ENCODE measurements at regions not wholly inside any gene's neighbourhood (a gene's known extent, or its start where the extent isn't known, plus 50 kb on each side); places are given as distances from the start of the nearest gene placed in this dataset.

DNA sequence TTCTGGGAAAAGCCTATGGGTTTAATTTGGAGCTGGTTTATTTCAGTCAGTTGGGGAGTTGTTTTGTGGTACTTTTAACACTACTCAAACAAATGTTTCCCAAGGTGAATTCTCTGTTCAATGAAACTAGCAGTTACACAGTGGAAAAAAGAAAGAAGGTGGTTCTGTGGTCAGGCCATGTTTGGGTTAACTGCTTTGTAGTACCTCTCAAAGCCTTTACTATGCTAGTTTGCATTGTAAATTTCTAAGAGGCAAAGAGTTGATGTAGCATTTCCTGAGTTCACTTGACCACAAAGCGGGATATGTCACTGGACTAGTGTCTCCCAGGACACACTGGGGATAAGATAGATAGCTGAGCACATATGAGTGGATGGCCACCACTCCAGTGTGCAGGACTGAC is 145.4 kb downstream of the KIF20B start:
- Histone ChIP-seq H3K27me3 (ENCODE audit: control insufficient read depth in 2 of 2, insufficient read depth in 1 of 2, low read length in 1 of 2) (no peaks in the 10 kb centered on the region), H3K36me3 (ENCODE audit: control insufficient read depth in 2 of 2, insufficient read depth in 2 of 2, low read length in 1 of 2) (no peaks in the 10 kb centered on the region), H3K27ac (ENCODE audit: low read depth in 1 of 2, low read length in 1 of 2) (no peak overlapping the region), H3K4me3 (ENCODE audit: low read length in 2 of 2) (no peak overlapping the region), H3K9me3 (ENCODE audit: control insufficient read depth in 2 of 2, insufficient read depth in 1 of 2, low read length in 1 of 2) (no peaks in the 10 kb centered on the region), H3K4me1 (ENCODE audit: control insufficient read depth in 2 of 2, insufficient read depth in 2 of 2, low read length in 2 of 2) (peaks cover 0 to 5% of the 10 kb centered on the region in 2 donors)
- WGBS = 98% methylated on average over 1 of the region's 1 CpG
- DNase-seq (ENCODE audit: low read depth in 6 of 9, low spot score in 9 of 9) = peak in 1 of 9 donors; percentile 25

DNA sequence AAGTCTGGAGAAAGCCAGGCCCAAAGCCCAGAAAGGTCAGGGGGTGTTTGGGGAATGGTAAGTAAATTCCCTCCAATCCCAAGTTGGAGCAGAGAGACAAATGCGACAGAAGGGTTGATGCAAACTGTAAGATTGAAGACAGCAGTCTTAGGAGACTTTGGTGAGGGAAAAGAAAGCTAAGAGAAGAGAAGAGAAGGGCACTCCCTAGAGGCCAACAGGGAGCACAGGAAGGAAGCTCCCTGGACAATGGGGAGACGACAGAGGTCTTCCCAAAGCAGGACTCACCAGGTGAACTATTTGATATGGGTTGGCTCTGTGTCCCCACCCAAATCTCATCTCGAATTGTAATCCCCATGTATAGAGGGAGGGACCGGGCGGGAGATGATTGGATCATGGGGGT is 151.5 kb downstream of the KIF20B start:
- Histone ChIP-seq H3K4me1 (ENCODE audit: control insufficient read depth in 2 of 2, insufficient read depth in 2 of 2, low read length in 2 of 2) (no peaks in the 10 kb centered on the region), H3K27ac (ENCODE audit: low read depth in 1 of 2, low read length in 1 of 2) (no peak overlapping the region), H3K36me3 (ENCODE audit: control insufficient read depth in 2 of 2, insufficient read depth in 2 of 2, low read length in 1 of 2) (no peaks in the 10 kb centered on the region), H3K4me3 (ENCODE audit: low read length in 2 of 2) (no peak overlapping the region), H3K27me3 (ENCODE audit: control insufficient read depth in 2 of 2, insufficient read depth in 1 of 2, low read length in 1 of 2) (no peaks in the 10 kb centered on the region), H3K9me3 (ENCODE audit: control insufficient read depth in 2 of 2, insufficient read depth in 1 of 2, low read length in 1 of 2) (no peaks in the 10 kb centered on the region)
- no peak for DNase-seq (ENCODE audit: low read depth in 6 of 9, low spot score in 9 of 9)
- WGBS = 96% methylated on average over 5 of the region's 5 CpGs

DNA sequence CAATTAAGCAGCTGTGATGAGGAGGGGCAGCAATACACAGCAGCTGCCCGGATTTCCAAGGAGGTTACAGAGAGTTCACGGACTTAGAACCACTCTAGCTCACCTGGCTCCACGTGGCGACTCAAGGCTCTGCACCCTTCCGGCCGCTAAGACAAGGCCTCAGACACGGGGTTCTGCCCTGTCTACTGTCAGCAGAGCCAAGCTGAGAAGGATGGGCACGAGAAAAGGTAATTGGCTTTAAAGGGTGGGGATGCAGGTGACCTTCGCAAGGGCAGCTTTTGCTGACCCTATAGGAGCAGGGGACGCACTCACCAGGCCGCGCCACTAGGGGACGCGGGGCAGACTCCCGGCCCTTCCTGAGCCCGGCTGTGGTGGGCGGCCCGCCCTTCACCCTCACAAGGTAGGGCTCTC is 152.4 kb downstream of the KIF20B start:
- no peaks in the 10 kb centered on the region for H3K27me3 ChIP-seq (ENCODE audit: control insufficient read depth in 2 of 2, insufficient read depth in 1 of 2, low read length in 1 of 2)
- no peaks in the 10 kb centered on the region for H3K4me1 ChIP-seq (ENCODE audit: control insufficient read depth in 2 of 2, insufficient read depth in 2 of 2, low read length in 2 of 2)
- no peaks in the 10 kb centered on the region for H3K36me3 ChIP-seq (ENCODE audit: control insufficient read depth in 2 of 2, insufficient read depth in 2 of 2, low read length in 1 of 2)
- no peak overlapping the region for H3K4me3 ChIP-seq (ENCODE audit: low read length in 2 of 2)
- DNase-seq (ENCODE audit: low read depth in 6 of 9, low spot score in 9 of 9) = no peak
- no peaks in the 10 kb centered on the region for H3K9me3 ChIP-seq (ENCODE audit: control insufficient read depth in 2 of 2, insufficient read depth in 1 of 2, low read length in 1 of 2)
- 94% methylated on average over 18 of the region's 18 CpGs for WGBS
- H3K27ac ChIP-seq (ENCODE audit: low read depth in 1 of 2, low read length in 1 of 2) = no peak overlapping the region

DNA sequence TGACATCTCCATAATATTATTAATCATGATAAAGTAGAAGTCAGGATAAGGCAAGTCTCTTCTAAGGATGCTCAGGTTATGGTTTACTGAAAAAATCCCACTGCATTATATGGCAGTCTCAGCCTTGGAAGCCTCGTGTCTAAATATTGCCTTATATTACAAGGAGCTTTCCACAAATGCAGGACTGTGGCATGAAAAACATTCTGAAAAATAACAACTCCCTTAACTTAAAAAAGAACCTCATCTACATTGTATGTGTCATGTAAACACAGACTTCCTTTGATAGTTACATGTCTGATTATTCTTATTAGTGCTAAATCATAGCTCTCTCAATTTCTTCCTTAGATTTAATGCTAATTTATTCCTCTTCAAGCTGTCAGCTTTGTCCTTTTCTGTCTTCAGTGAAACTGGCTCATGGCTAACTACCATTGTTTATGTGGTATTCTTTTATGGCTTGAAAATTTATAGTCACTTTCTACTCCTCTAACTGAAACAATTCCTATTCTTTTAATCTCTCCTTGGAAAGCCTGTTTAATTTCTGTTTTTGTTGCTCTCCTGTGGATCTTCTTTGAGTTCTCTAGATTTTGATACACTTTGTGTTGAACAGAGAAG is 156.1 kb downstream of the KIF20B start:
- H3K9me3 ChIP-seq (ENCODE audit: control insufficient read depth in 2 of 2, insufficient read depth in 1 of 2, low read length in 1 of 2) = no peaks in the 10 kb centered on the region
- 93% methylated on average over 1 of the region's 1 CpG for WGBS
- no peak overlapping the region for H3K27ac ChIP-seq (ENCODE audit: low read depth in 1 of 2, low read length in 1 of 2)
- no peaks in the 10 kb centered on the region for H3K36me3 ChIP-seq (ENCODE audit: control insufficient read depth in 2 of 2, insufficient read depth in 2 of 2, low read length in 1 of 2)
- H3K4me1 ChIP-seq (ENCODE audit: control insufficient read depth in 2 of 2, insufficient read depth in 2 of 2, low read length in 2 of 2) = peaks cover 0 to 3% of the 10 kb centered on the region in 2 donors
- no peak overlapping the region for H3K4me3 ChIP-seq (ENCODE audit: low read length in 2 of 2)
- no peaks in the 10 kb centered on the region for H3K27me3 ChIP-seq (ENCODE audit: control insufficient read depth in 2 of 2, insufficient read depth in 1 of 2, low read length in 1 of 2)
- DNase-seq (ENCODE audit: low read depth in 6 of 9, low spot score in 9 of 9) = no peak

DNA sequence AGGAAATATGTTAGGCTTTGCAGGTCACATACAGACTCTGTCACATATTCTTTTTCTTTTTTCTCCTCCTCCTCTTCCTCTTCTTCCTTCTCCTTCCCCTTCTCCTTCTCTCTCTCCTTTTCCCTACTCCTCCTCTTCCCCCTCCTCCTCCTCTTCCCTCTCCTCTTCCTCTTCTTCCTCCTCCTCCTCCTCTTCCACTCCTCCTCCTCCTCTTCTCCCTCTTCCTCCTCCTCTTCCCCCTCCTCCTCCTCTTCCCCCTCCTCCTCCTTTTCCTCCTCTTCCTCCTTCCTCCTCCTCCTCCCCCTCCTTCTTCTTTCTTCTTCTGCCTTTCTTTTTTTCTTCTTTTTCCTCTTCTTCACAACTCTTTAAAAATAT is 159.8 kb downstream of the KIF20B start:
- no peaks in the 10 kb centered on the region for H3K36me3 ChIP-seq (ENCODE audit: control insufficient read depth in 2 of 2, insufficient read depth in 2 of 2, low read length in 1 of 2)
- peak overlapping the region in 1 of 2 donors; percentile 86 for H3K27ac ChIP-seq (ENCODE audit: low read depth in 1 of 2, low read length in 1 of 2)
- H3K27me3 ChIP-seq (ENCODE audit: control insufficient read depth in 2 of 2, insufficient read depth in 1 of 2, low read length in 1 of 2) = no peaks in the 10 kb centered on the region
- H3K4me3 ChIP-seq (ENCODE audit: low read length in 2 of 2) = peak overlapping the region in 1 of 2 donors; percentile 24
- DNase-seq (ENCODE audit: low read depth in 6 of 9, low spot score in 9 of 9) = no peak
- no peaks in the 10 kb centered on the region for H3K9me3 ChIP-seq (ENCODE audit: control insufficient read depth in 2 of 2, insufficient read depth in 1 of 2, low read length in 1 of 2)
- H3K4me1 ChIP-seq (ENCODE audit: control insufficient read depth in 2 of 2, insufficient read depth in 2 of 2, low read length in 2 of 2) = peaks cover 0 to 3% of the 10 kb centered on the region in 2 donors

DNA sequence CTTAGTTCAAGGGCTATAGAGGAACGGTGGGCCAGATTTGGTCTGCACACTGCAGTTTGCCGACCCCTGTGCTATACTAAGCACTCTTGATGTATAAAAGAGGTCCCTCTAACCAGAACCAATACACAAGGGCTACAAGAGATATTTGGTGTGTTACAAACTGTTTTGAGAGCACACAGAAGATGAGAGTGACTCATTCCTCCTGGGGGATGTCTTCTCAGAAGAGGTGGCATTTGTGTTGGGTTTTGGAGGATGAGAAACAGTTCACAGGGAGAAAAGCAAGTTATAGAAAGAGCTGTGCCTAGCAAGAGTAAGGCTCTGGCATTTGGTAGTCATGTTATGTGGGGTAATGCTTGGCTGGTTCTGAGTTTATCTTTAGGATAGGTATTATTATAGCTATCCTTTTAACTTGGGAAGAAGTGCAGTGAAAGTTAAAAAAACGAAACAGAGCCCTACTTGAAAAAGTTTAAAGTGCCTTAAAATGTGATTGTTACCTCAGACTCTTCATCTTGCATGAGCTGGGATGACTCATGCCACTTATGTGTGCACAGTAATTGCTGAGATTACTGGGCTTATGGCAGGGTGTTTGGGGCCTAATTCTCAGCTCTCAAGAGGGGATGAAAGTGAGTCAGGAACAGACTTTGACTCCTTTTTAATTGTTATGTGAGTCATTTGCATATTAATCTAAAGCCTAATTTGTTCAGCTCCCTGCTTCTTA is 160.4 kb downstream of the KIF20B start:
- H3K4me3 ChIP-seq (ENCODE audit: low read length in 2 of 2) = no peak overlapping the region
- no peaks in the 10 kb centered on the region for H3K9me3 ChIP-seq (ENCODE audit: control insufficient read depth in 2 of 2, insufficient read depth in 1 of 2, low read length in 1 of 2)
- H3K4me1 ChIP-seq (ENCODE audit: control insufficient read depth in 2 of 2, insufficient read depth in 2 of 2, low read length in 2 of 2) = peaks cover 0 to 3% of the 10 kb centered on the region in 2 donors
- 91% methylated on average over 3 of the region's 3 CpGs for WGBS
- H3K27ac ChIP-seq (ENCODE audit: low read depth in 1 of 2, low read length in 1 of 2) = no peak overlapping the region
- peak in 1 of 9 donors; percentile 13 for DNase-seq (ENCODE audit: low read depth in 6 of 9, low spot score in 9 of 9)
- H3K27me3 ChIP-seq (ENCODE audit: control insufficient read depth in 2 of 2, insufficient read depth in 1 of 2, low read length in 1 of 2) = no peaks in the 10 kb centered on the region
- no peaks in the 10 kb centered on the region for H3K36me3 ChIP-seq (ENCODE audit: control insufficient read depth in 2 of 2, insufficient read depth in 2 of 2, low read length in 1 of 2)

DNA sequence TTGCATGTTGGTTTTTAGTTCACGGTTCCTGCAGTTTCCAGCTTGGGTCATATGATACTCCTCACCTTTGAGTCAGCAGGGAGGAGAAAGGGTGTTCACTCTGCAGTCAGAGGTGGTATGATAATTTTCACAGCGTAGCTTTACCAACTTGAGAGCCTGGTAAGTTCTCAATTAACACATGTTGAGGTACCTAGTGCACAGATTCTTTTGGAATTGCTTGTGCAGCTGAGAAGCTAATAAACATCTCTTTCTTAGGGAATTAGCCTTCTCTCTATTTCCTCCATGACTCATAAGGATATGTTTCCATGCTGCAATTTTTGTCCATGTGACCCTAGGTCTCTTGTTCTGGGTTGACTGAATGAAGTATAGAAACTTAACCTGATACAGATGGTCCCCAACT is 166.6 kb downstream of the KIF20B start:
- Histone ChIP-seq H3K27ac (ENCODE audit: low read depth in 1 of 2, low read length in 1 of 2) (no peak overlapping the region), H3K9me3 (ENCODE audit: control insufficient read depth in 2 of 2, insufficient read depth in 1 of 2, low read length in 1 of 2) (no peaks in the 10 kb centered on the region), H3K4me3 (ENCODE audit: low read length in 2 of 2) (no peak overlapping the region), H3K4me1 (ENCODE audit: control insufficient read depth in 2 of 2, insufficient read depth in 2 of 2, low read length in 2 of 2) (no peaks in the 10 kb centered on the region), H3K27me3 (ENCODE audit: control insufficient read depth in 2 of 2, insufficient read depth in 1 of 2, low read length in 1 of 2) (no peaks in the 10 kb centered on the region), H3K36me3 (ENCODE audit: control insufficient read depth in 2 of 2, insufficient read depth in 2 of 2, low read length in 1 of 2) (no peaks in the 10 kb centered on the region)
- DNase-seq (ENCODE audit: low read depth in 6 of 9, low spot score in 9 of 9) = no peak
- 94% methylated on average over 2 of the region's 2 CpGs for WGBS

DNA sequence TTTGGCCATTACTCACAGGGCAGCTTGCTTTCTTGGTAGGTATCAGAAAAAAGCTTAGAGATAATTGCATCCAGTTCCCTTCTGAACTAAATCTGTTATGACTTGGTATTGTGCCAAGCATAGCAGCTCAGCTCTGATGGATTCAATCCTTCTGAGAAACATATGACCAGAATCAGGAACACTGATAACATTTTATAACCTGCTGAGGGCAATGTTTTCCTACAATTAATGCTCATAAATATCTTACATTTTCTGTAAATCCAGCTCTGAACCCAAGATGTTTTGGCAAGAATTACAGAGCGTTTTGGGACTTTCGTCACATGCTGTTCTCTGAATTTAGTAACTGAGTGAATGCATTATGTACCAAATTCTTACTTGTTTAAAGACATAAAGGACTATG is 167.8 kb downstream of the KIF20B start:
- Histone ChIP-seq H3K9me3 (ENCODE audit: control insufficient read depth in 2 of 2, insufficient read depth in 1 of 2, low read length in 1 of 2) (no peaks in the 10 kb centered on the region), H3K27me3 (ENCODE audit: control insufficient read depth in 2 of 2, insufficient read depth in 1 of 2, low read length in 1 of 2) (no peaks in the 10 kb centered on the region), H3K4me1 (ENCODE audit: control insufficient read depth in 2 of 2, insufficient read depth in 2 of 2, low read length in 2 of 2) (no peaks in the 10 kb centered on the region), H3K4me3 (ENCODE audit: low read length in 2 of 2) (no peak overlapping the region), H3K27ac (ENCODE audit: low read depth in 1 of 2, low read length in 1 of 2) (no peak overlapping the region), H3K36me3 (ENCODE audit: control insufficient read depth in 2 of 2, insufficient read depth in 2 of 2, low read length in 1 of 2) (no peaks in the 10 kb centered on the region)
- no peak for DNase-seq (ENCODE audit: low read depth in 6 of 9, low spot score in 9 of 9)
- 87% methylated on average over 2 of the region's 2 CpGs for WGBS

DNA sequence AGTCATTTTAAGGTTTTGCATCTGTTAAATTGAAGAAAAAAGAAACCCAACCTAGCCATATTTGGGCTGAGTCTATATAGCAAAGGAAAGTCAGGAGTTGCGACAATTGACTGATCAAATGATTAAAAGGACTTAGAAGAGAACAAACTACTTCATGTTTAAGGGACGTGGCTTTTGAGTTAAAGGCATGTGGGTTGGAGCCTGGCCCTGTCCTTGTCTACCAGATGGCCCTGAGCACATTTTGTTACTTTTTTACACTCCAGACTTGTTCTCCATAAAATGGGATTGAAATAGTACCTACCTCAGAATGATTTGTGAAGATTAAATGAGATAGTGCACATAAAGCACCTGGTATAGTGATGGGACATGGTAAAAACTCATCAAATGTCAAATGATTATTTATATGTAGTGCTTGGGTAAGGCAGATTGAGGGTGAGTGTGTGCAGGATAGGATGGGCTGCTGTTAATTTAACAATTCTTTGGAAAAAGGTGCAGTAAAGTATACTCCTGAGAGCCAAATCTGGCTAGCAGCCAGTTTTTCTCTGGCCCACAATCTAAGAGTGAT is 168.3 kb downstream of the KIF20B start:
- Histone ChIP-seq H3K4me3 (ENCODE audit: low read length in 2 of 2) (no peak overlapping the region), H3K36me3 (ENCODE audit: control insufficient read depth in 2 of 2, insufficient read depth in 2 of 2, low read length in 1 of 2) (no peaks in the 10 kb centered on the region), H3K27me3 (ENCODE audit: control insufficient read depth in 2 of 2, insufficient read depth in 1 of 2, low read length in 1 of 2) (no peaks in the 10 kb centered on the region), H3K9me3 (ENCODE audit: control insufficient read depth in 2 of 2, insufficient read depth in 1 of 2, low read length in 1 of 2) (no peaks in the 10 kb centered on the region), H3K4me1 (ENCODE audit: control insufficient read depth in 2 of 2, insufficient read depth in 2 of 2, low read length in 2 of 2) (no peaks in the 10 kb centered on the region), H3K27ac (ENCODE audit: low read depth in 1 of 2, low read length in 1 of 2) (no peak overlapping the region)
- no peak for DNase-seq (ENCODE audit: low read depth in 6 of 9, low spot score in 9 of 9)
- WGBS = 92% methylated on average over 2 of the region's 2 CpGs
